ENCODE measurements at regions not wholly inside any gene's neighbourhood (a gene's known extent, or its start where the extent isn't known, plus 50 kb on each side); places are given as distances from the start of the nearest gene placed in this dataset.

DNA sequence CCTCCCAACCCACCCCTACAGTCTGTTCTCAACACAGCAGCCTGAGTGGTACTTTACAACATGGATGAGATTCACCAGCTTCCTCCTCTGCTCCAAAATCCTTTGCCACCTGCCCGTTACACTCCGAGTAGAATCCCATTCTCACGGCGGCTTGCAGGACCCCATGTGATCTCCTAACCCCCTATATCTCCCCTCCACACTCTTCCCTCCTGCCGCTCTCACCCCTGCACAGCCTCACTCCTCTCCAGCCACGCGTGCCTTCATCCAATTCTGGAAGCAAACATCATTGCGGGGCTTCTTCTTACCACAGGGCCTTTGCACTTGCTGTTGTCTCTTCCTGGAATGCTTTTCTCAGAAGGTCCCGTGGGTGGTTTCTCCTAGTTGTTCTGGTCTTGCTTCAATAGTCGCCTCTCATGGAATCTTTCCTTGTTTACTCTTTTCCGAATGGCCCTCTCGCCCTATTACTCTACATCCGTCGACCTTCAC, 472.3 kb downstream of the CDH26 start:
- DNase-seq (no peak), ATAC-seq (replicated peaks in 1 of 4) (no peak)
- H3K9me3 Mint-ChIP-seq = no peaks in the 10 kb centered on the region
- Histone ChIP-seq H3K4me3 (ENCODE audit: control insufficient read depth in 1 of 2, extremely low read depth in 1 of 2, low read length in 1 of 2) (no peak overlapping the region), H3K4me1 (ENCODE audit: control insufficient read depth in 1 of 2, extremely low read depth in 1 of 2, insufficient read depth in 2 of 2, low read length in 2 of 2) (no peaks in the 10 kb centered on the region), H3K36me3 (ENCODE audit: control insufficient read depth in 2 of 2, extremely low read depth in 1 of 2, insufficient read depth in 1 of 2, low read length in 1 of 2) (no peaks in the 10 kb centered on the region), H3K27me3 (replicated peaks in 1 of 2; ENCODE audit: control insufficient read depth in 2 of 2, extremely low read depth in 1 of 2, insufficient read depth in 2 of 2, low read length in 1 of 2) (peaks cover 0 to 7% of the 10 kb centered on the region in 2 experiments), H3K9me3 (no peaks in the 10 kb centered on the region), H3K27ac (ENCODE audit: low read length) (no peak overlapping the region)
- no peaks in the 10 kb centered on the region for H3K4me1 Mint-ChIP-seq
- peaks cover 3 to 16% of the 10 kb centered on the region in 2 donors for H3K27me3 Mint-ChIP-seq
- WGBS (ENCODE audit: insufficient coverage) = 91% methylated on average over 9 of the region's 14 CpGs
- no peak overlapping the region for H3K4me3 Mint-ChIP-seq
- POLR2A ChIA-PET = no interaction called here
- no peaks in the 10 kb centered on the region for H3K36me3 Mint-ChIP-seq
- CTCF ChIA-PET = no interaction called here
- no peak overlapping the region for H3K27ac Mint-ChIP-seq

DNA sequence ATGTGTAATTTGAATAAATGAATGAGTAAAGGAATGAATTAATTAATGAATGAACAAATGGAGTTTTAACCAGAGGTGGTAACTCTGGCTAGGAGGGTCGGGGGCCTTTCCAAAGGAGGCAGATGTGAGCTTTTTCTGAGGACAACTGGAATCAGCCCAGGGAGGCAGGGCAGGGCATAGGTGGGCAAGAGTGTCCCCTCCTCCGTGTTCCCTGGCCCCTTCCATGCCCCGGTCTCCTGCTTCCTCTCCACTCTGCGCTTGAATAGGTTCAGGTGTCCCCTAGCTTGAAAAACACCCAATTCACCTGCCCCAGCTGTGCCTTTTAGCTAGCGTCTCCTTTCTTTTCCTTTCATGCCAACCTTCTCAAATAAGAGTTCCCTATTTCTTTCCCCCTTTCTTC, 473.1 kb downstream of the CDH26 start:
- Mint-ChIP-seq H3K4me3 (no peak overlapping the region), H3K27ac (no peak overlapping the region), H3K27me3 (peaks cover 3 to 14% of the 10 kb centered on the region in 2 donors), H3K9me3 (no peaks in the 10 kb centered on the region), H3K4me1 (no peaks in the 10 kb centered on the region), H3K36me3 (no peaks in the 10 kb centered on the region)
- ATAC-seq (replicated peaks in 1 of 4) (no peak), DNase-seq (no peak)
- Histone ChIP-seq H3K27me3 (replicated peaks in 1 of 2; ENCODE audit: control insufficient read depth in 2 of 2, extremely low read depth in 1 of 2, insufficient read depth in 2 of 2, low read length in 1 of 2) (peaks cover 0 to 7% of the 10 kb centered on the region in 2 experiments), H3K27ac (ENCODE audit: low read length) (no peak overlapping the region), H3K36me3 (ENCODE audit: control insufficient read depth in 2 of 2, extremely low read depth in 1 of 2, insufficient read depth in 1 of 2, low read length in 1 of 2) (no peaks in the 10 kb centered on the region), H3K4me3 (ENCODE audit: control insufficient read depth in 1 of 2, extremely low read depth in 1 of 2, low read length in 1 of 2) (no peak overlapping the region), H3K9me3 (no peaks in the 10 kb centered on the region), H3K4me1 (ENCODE audit: control insufficient read depth in 1 of 2, extremely low read depth in 1 of 2, insufficient read depth in 2 of 2, low read length in 2 of 2) (no peaks in the 10 kb centered on the region)
- CTCF ChIA-PET = no interaction called here
- POLR2A ChIA-PET = no interaction called here
- WGBS (ENCODE audit: insufficient coverage) = 53% methylated on average over 5 of the region's 5 CpGs

DNA sequence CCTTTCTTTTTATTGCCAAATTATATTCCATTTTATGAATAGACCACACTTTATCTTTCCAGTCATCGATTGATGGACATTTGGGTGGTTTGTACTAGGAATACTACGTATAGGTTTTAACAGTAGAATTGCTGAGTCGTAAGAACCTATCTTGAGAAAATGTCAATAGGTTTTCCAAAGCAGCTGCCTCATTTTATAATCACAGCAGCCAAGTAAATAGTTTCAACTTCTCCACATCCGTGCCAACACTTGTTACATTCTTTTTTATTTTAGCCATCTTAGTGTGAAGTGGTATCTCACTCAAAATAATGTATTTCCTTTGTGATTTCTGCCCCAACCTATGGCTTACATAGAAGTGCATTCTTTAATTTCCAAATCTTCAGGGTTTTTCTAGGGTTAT, 479.2 kb downstream of the CDH26 start:
- WGBS (ENCODE audit: insufficient coverage) = no CpG with 5 or more reads among the region's 4 CpGs
- no peak overlapping the region for H3K4me3 Mint-ChIP-seq
- no peaks in the 10 kb centered on the region for H3K4me1 Mint-ChIP-seq
- POLR2A ChIA-PET = no interaction called here
- Histone ChIP-seq H3K9me3 (peaks cover 3% of the 10 kb centered on the region), H3K4me1 (ENCODE audit: control insufficient read depth in 1 of 2, extremely low read depth in 1 of 2, insufficient read depth in 2 of 2, low read length in 2 of 2) (no peaks in the 10 kb centered on the region), H3K27me3 (replicated peaks in 1 of 2; ENCODE audit: control insufficient read depth in 2 of 2, extremely low read depth in 1 of 2, insufficient read depth in 2 of 2, low read length in 1 of 2) (peaks cover 0 to 4% of the 10 kb centered on the region in 2 experiments), H3K27ac (ENCODE audit: low read length) (no peak overlapping the region), H3K4me3 (ENCODE audit: control insufficient read depth in 1 of 2, extremely low read depth in 1 of 2, low read length in 1 of 2) (no peak overlapping the region), H3K36me3 (ENCODE audit: control insufficient read depth in 2 of 2, extremely low read depth in 1 of 2, insufficient read depth in 1 of 2, low read length in 1 of 2) (no peaks in the 10 kb centered on the region)
- ATAC-seq (replicated peaks in 1 of 4) (no peak), DNase-seq (no peak)
- H3K36me3 Mint-ChIP-seq = no peaks in the 10 kb centered on the region
- no peak overlapping the region for H3K27ac Mint-ChIP-seq
- peaks cover 6 to 12% (median 10%) of the 10 kb centered on the region in 3 donors for H3K9me3 Mint-ChIP-seq
- peaks cover 0 to 4% of the 10 kb centered on the region in 2 donors for H3K27me3 Mint-ChIP-seq
- CTCF ChIA-PET = no interaction called here

DNA sequence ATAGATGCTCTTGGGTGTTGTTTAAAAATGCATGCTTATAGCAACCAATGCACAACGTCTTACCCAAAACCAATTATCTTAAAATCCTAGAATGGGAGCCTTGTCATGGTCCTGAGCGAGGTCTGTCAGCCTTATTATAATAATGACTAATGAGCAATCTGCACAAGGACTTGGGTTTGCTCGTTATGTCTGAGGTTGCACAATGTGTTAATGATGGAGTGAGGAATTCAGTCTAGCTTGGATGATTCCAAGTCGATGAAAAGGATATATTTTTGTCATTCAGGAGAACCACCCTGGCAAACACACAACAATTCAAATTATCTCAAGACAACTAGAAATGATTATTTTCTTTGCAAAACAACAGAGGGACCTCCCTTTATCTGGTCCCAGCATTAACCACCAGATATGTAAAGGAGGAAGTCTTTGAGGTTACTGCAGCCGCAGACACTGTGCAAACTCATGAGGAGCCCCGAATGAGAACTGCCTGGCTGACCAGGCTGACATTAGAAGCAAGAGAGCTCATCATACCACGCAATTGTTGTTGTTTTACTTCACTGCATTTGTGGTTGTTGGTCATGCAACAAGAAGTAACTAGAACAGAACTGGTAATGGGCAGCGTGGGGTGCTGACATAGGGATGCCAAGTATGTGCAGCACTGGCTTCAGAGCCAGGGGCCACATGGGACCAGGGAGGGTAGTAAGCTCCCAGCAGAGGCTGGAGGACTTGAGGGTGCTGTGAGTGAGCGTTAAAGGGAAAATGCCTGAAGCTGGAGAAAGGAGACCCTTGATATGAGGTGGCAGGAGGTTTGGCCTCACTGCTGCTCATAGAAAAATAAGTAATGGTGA, 488.3 kb downstream of the CDH26 start:
- Histone ChIP-seq H3K27me3 (replicated peaks in 1 of 2; ENCODE audit: control insufficient read depth in 2 of 2, extremely low read depth in 1 of 2, insufficient read depth in 2 of 2, low read length in 1 of 2) (peaks cover 0 to 4% of the 10 kb centered on the region in 2 experiments), H3K36me3 (ENCODE audit: control insufficient read depth in 2 of 2, extremely low read depth in 1 of 2, insufficient read depth in 1 of 2, low read length in 1 of 2) (no peaks in the 10 kb centered on the region), H3K4me3 (ENCODE audit: control insufficient read depth in 1 of 2, extremely low read depth in 1 of 2, low read length in 1 of 2) (no peak overlapping the region), H3K4me1 (ENCODE audit: control insufficient read depth in 1 of 2, extremely low read depth in 1 of 2, insufficient read depth in 2 of 2, low read length in 2 of 2) (peaks cover 0 to 5% of the 10 kb centered on the region in 2 experiments), H3K9me3 (no peaks in the 10 kb centered on the region), H3K27ac (ENCODE audit: low read length) (no peak overlapping the region)
- ChIA-PET CTCF (no interaction called here), POLR2A (no interaction called here)
- peaks cover 4 to 11% of the 10 kb centered on the region in 2 donors for H3K27me3 Mint-ChIP-seq
- H3K36me3 Mint-ChIP-seq = no peaks in the 10 kb centered on the region
- no peak overlapping the region for H3K4me3 Mint-ChIP-seq
- peaks cover 0 to 3% (median 1%) of the 10 kb centered on the region in 3 donors for H3K9me3 Mint-ChIP-seq
- DNase-seq (peak in 1 of 35 experiments; percentile 1), ATAC-seq (replicated peaks in 1 of 4) (peak in 1 of 4 experiments; percentile 49)
- WGBS (ENCODE audit: insufficient coverage) = 13% methylated on average over 4 of the region's 9 CpGs
- H3K27ac Mint-ChIP-seq = no peak overlapping the region
- H3K4me1 Mint-ChIP-seq = peaks cover 0 to 3% (median 3%) of the 10 kb centered on the region in 3 donors

DNA sequence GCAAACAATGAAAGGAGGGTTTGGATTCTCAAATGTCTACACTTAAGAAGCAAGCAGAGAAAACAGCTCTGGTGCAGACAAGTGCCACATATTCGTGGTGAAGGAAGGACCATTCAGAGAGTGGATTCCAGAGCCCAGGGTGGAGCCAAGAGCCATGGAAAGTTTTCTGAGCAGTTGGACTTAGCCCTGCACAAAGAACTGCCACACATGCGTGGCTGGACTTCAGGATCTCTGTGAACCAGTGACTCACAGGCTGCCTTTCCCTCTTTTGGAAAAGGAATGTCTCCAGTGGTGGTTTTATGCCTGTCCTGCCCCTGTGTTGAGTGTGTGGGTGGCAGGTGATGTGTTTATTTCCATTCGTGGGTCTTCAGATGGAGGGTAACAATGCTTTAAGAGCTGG, 489.5 kb downstream of the CDH26 start:
- Mint-ChIP-seq H3K27ac (no peak overlapping the region), H3K9me3 (no peaks in the 10 kb centered on the region), H3K27me3 (peaks cover 8 to 11% of the 10 kb centered on the region in 2 donors), H3K4me1 (peaks cover 0 to 3% (median 3%) of the 10 kb centered on the region in 3 donors), H3K36me3 (no peaks in the 10 kb centered on the region), H3K4me3 (no peak overlapping the region)
- Histone ChIP-seq H3K27me3 (replicated peaks in 1 of 2; ENCODE audit: control insufficient read depth in 2 of 2, extremely low read depth in 1 of 2, insufficient read depth in 2 of 2, low read length in 1 of 2) (peaks cover 0 to 4% of the 10 kb centered on the region in 2 experiments), H3K27ac (ENCODE audit: low read length) (no peak overlapping the region), H3K4me3 (ENCODE audit: control insufficient read depth in 1 of 2, extremely low read depth in 1 of 2, low read length in 1 of 2) (no peak overlapping the region), H3K9me3 (no peaks in the 10 kb centered on the region), H3K36me3 (ENCODE audit: control insufficient read depth in 2 of 2, extremely low read depth in 1 of 2, insufficient read depth in 1 of 2, low read length in 1 of 2) (no peaks in the 10 kb centered on the region), H3K4me1 (ENCODE audit: control insufficient read depth in 1 of 2, extremely low read depth in 1 of 2, insufficient read depth in 2 of 2, low read length in 2 of 2) (peaks cover 0 to 5% of the 10 kb centered on the region in 2 experiments)
- ATAC-seq (replicated peaks in 1 of 4) (no peak), DNase-seq (no peak)
- ChIA-PET POLR2A (no interaction called here), CTCF (no interaction called here)
- 50% methylated on average over 3 of the region's 3 CpGs for WGBS (ENCODE audit: insufficient coverage)

DNA sequence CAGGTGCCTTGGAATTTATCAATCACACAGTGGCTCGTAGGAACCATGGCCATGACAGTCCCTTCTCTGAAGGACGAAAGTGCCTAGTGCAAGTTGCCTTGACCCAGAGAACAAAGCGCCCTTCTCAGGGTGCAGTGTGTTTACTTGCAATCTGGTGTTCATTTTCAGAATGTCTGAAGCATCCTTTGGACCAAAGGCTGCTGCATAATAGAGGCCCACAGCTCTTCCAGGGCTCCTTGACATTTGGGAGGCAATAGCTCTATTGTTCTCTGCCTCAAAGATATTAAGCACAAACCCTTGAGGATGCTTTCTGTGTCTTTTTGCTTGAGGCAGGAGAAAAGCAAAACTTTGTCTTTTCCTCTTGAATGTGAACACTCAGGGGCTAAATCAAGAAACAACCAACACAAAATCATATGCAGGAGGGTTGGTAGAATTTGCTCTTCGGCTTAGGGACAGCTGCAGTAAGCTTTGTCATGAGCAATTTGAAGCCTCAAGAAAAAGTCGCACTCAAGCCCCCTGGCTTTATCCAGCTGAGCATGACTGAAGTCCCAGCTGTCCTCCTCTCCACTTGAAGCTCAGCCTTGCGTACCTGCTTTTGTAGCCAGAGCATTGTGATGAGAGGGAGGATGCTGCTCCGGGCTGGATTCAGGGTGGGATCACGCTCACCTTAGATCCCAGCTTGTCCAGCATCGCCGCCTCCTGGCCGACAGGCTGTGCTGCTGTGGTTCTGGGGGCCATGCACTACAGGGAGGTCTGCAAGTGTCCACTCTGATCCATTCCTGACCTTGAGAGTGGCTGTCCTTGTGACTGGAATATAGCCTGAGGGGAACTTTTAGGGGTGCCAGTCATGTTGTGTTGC, 495.4 kb downstream of the CDH26 start:
- no peaks in the 10 kb centered on the region for H3K36me3 ChIP-seq (ENCODE audit: control insufficient read depth in 2 of 2, extremely low read depth in 1 of 2, insufficient read depth in 1 of 2, low read length in 1 of 2)
- Mint-ChIP-seq H3K27ac (no peak overlapping the region), H3K4me3 (no peak overlapping the region), H3K36me3 (no peaks in the 10 kb centered on the region), H3K9me3 (no peaks in the 10 kb centered on the region), H3K27me3 (peaks cover 0 to 11% of the 10 kb centered on the region in 2 donors), H3K4me1 (no peaks in the 10 kb centered on the region)
- H3K27ac ChIP-seq (ENCODE audit: low read length) = no peak overlapping the region
- no peaks in the 10 kb centered on the region for H3K9me3 ChIP-seq
- peaks cover 0 to 2% of the 10 kb centered on the region in 2 experiments for H3K27me3 ChIP-seq (replicated peaks in 1 of 2; ENCODE audit: control insufficient read depth in 2 of 2, extremely low read depth in 1 of 2, insufficient read depth in 2 of 2, low read length in 1 of 2)
- ATAC-seq (replicated peaks in 1 of 4) (no peak), DNase-seq (no peak)
- H3K4me1 ChIP-seq (ENCODE audit: control insufficient read depth in 1 of 2, extremely low read depth in 1 of 2, insufficient read depth in 2 of 2, low read length in 2 of 2) = no peaks in the 10 kb centered on the region
- no peak overlapping the region for H3K4me3 ChIP-seq (ENCODE audit: control insufficient read depth in 1 of 2, extremely low read depth in 1 of 2, low read length in 1 of 2)
- 74% methylated on average over 7 of the region's 11 CpGs for WGBS (ENCODE audit: insufficient coverage)
- ChIA-PET CTCF (no interaction called here), POLR2A (no interaction called here)

Data from T-cell (primary cell).